ENCODE measurements at regions not wholly inside any gene's neighbourhood (a gene's known extent, or its start where the extent isn't known, plus 50 kb on each side); places are given as distances from the start of the nearest gene placed in this dataset.
"Not testable (repeated sequence)": the region's sequence is repeated elsewhere in the genome, so short reads cannot be mapped to it uniquely, and the experiment has no call there.

- DNase-seq (ENCODE audit: low read depth in 3 of 3, low spot score in 1 of 3): no peak
Observed at GRCh38 chr3:8338424-8338823, 163.2 kb upstream of the LMCD1 start.

GRCh38 chr3:8341821-8342247 is 159.8 kb upstream of the LMCD1 start:
- DNase-seq (ENCODE audit: low read depth in 3 of 3, low spot score in 1 of 3): no peak

- DNase-seq (ENCODE audit: low read depth in 3 of 3, low spot score in 1 of 3): no peak
Observed at GRCh38 chr3:8343058-8343457, 158.6 kb upstream of the LMCD1 start.

- no peak for DNase-seq (ENCODE audit: low read depth in 3 of 3, low spot score in 1 of 3)
Observed at GRCh38 chr3:8345398-8345797, 156.2 kb upstream of the LMCD1 start.

GRCh38 chr3:8348076-8348475 is 153.5 kb upstream of the LMCD1 start:
- no peak for DNase-seq (ENCODE audit: low read depth in 3 of 3, low spot score in 1 of 3)

- DNase-seq (ENCODE audit: low read depth in 3 of 3, low spot score in 1 of 3): no peak
Observed at GRCh38 chr3:8352475-8352874, 149.1 kb upstream of the LMCD1 start.

- no peak for DNase-seq (ENCODE audit: low read depth in 3 of 3, low spot score in 1 of 3)
Observed at GRCh38 chr3:8353364-8353763, 148.3 kb upstream of the LMCD1 start.

GRCh38 chr3:8355346-8355745 is 146.3 kb upstream of the LMCD1 start:
- DNase-seq (ENCODE audit: low read depth in 3 of 3, low spot score in 1 of 3): no peak

- DNase-seq (ENCODE audit: low read depth in 3 of 3, low spot score in 1 of 3): not testable (repeated sequence)
Observed at GRCh38 chr3:8356066-8356465, 145.6 kb upstream of the LMCD1 start.

GRCh38 chr3:8357859-8358258 is 143.8 kb upstream of the LMCD1 start:
- DNase-seq (ENCODE audit: low read depth in 3 of 3, low spot score in 1 of 3): no peak

- DNase-seq (ENCODE audit: low read depth in 3 of 3, low spot score in 1 of 3): no peak
Observed at GRCh38 chr3:8359133-8359532, 142.5 kb upstream of the LMCD1 start.

GRCh38 chr3:8363200-8363599 is 138.4 kb upstream of the LMCD1 start:
- no peak for DNase-seq (ENCODE audit: low read depth in 3 of 3, low spot score in 1 of 3)

- DNase-seq (ENCODE audit: low read depth in 3 of 3, low spot score in 1 of 3): no peak
Observed at GRCh38 chr3:8365541-8365940, 136.1 kb upstream of the LMCD1 start.

GRCh38 chr3:8366219-8366810 is 135.3 kb upstream of the LMCD1 start:
- no peak for DNase-seq (ENCODE audit: low read depth in 3 of 3, low spot score in 1 of 3)

GRCh38 chr3:8368598-8368997 is 133.0 kb upstream of the LMCD1 start:
- no peak for DNase-seq (ENCODE audit: low read depth in 3 of 3, low spot score in 1 of 3)

- DNase-seq (ENCODE audit: low read depth in 3 of 3, low spot score in 1 of 3): no peak
Observed at GRCh38 chr3:8369638-8370037, 132.0 kb upstream of the LMCD1 start.

- no peak for DNase-seq (ENCODE audit: low read depth in 3 of 3, low spot score in 1 of 3)
Observed at GRCh38 chr3:8371085-8371551, 130.5 kb upstream of the LMCD1 start.

GRCh38 chr3:8371960-8372463 is 129.6 kb upstream of the LMCD1 start:
- DNase-seq (ENCODE audit: low read depth in 3 of 3, low spot score in 1 of 3): no peak

GRCh38 chr3:8380904-8381704 is 120.5 kb upstream of the LMCD1 start:
- no peak for DNase-seq (ENCODE audit: low read depth in 3 of 3, low spot score in 1 of 3)

GRCh38 chr3:8385848-8386620 is 115.6 kb upstream of the LMCD1 start:
- DNase-seq (ENCODE audit: low read depth in 3 of 3, low spot score in 1 of 3): no peak

GRCh38 chr3:8387571-8387970 is 114.1 kb upstream of the LMCD1 start:
- no peak for DNase-seq (ENCODE audit: low read depth in 3 of 3, low spot score in 1 of 3)

GRCh38 chr3:8399686-8400085 is 101.9 kb upstream of the LMCD1 start:
- no peak for DNase-seq (ENCODE audit: low read depth in 3 of 3, low spot score in 1 of 3)
